ENCODE measurements at regions not wholly inside any gene's neighbourhood (a gene's known extent, or its start where the extent isn't known, plus 50 kb on each side); places are given as distances from the start of the nearest gene placed in this dataset.
A peak's percentile ranks its signal among the peaks of the same experiment; 100 is the strongest.

GRCh38 chr3:150302246-150302645, 105.9 kb upstream of the TSC22D2 start:
- CTCF ChIA-PET = interaction anchor here (0.8 to 1.1 kb wide), 2 partner anchors 13 to 15 kb away, joined by 3 read pairs; no protein-coding TSS in a partner anchor
- in situ Hi-C loops (cut with MboI; ENCODE audit: low sequenced_read_pairs) = no loop called here
- no peak for ATAC-seq (ENCODE audit: low read depth)
- no peaks in the 10 kb centered on the region for H4K20me1 ChIP-seq (ENCODE audit: insufficient read depth, low read length)
- no peak overlapping the region for H3K9ac ChIP-seq (ENCODE audit: low read depth, low read length)
- intact Hi-C loops (cut with micrococcal nuclease) = no loop called here
- no peak for DNase-seq
- no peak overlapping the region for H4K91ac ChIP-seq (ENCODE audit: insufficient read depth, low read depth, low read length)
- no TSS peak for BruUV-seq (replicated peaks)
- dilution Hi-C loops (cut with HindIII; ENCODE audit: low sequenced_read_pairs, unreplicated experiment) = no loop called here
- H3K4ac ChIP-seq (ENCODE audit: low read depth, low read length) = no peak overlapping the region
- H3K4me3 ChIP-seq (ENCODE audit: insufficient read depth, low read depth, low read length) = no peak overlapping the region
- no peak overlapping the region for H2BK20ac ChIP-seq (ENCODE audit: low read depth, low read length)
- no peak overlapping the region for H4K8ac ChIP-seq (ENCODE audit: low read depth in 2 of 2, low read length in 2 of 2)
- no peak overlapping the region for H3K56ac ChIP-seq (ENCODE audit: extremely low read depth, insufficient read depth, low read length)
- H3K14ac ChIP-seq (replicated peaks; ENCODE audit: low read depth, low read length) = no peak overlapping the region
- no peak overlapping the region for H3K23ac ChIP-seq (ENCODE audit: low read depth, low read length)
- POLR2A ChIA-PET (ENCODE audit: unreplicated experiment) = no interaction called here
- peak overlapping the region; percentile 1; the same call in 1 of the 2 replicates for H2BK120ac ChIP-seq (ENCODE audit: low read depth, low read length)
- no peaks in the 10 kb centered on the region for H3K9me3 ChIP-seq (ENCODE audit: control insufficient read depth, insufficient read depth, low read length)
- H3K36me3 ChIP-seq (ENCODE audit: control insufficient read depth, insufficient read depth, low read length) = no peaks in the 10 kb centered on the region
- H4K5ac ChIP-seq (ENCODE audit: low read depth, low read length) = no peak overlapping the region; the same call in 1 of the 2 replicates
- no peak overlapping the region for H2AK9ac ChIP-seq (replicated peaks; ENCODE audit: low read depth, low read length, poor library complexity)
- H3K18ac ChIP-seq (ENCODE audit: low read depth, low read length) = peak overlapping the region; percentile 48; the same call in 1 of the 2 replicates
- H3K9me1 ChIP-seq (ENCODE audit: insufficient read depth, low read length) = peaks cover 7% of the 10 kb centered on the region
- TF ChIP-seq FOS (IDR thresholded peaks at IDR 0.05; ENCODE audit: low read depth, low read length) (no peak), BHLHE40 (IDR thresholded peaks at IDR 0.05; ENCODE audit: low read depth, low read length) (no peak), RAD21 (IDR thresholded peaks at IDR 0.05; ENCODE audit: low read length) (no peak), CHD1 (IDR thresholded peaks at IDR 0.05; ENCODE audit: low read depth, low read length) (no peak), CTCF (conservative IDR thresholded peaks at IDR 0.05; ENCODE audit: low read depth, low read length) (no peak)
- TF ChIP-seq, protein P1, sequence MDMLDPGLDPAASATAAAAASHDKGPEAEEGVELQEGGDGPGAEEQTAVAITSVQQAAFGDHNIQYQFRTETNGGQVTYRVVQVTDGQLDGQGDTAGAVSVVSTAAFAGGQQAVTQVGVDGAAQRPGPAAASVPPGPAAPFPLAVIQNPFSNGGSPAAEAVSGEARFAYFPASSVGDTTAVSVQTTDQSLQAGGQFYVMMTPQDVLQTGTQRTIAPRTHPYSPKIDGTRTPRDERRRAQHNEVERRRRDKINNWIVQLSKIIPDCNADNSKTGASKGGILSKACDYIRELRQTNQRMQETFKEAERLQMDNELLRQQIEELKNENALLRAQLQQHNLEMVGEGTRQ (IDR thresholded peaks at IDR 0.05; ENCODE audit: low read depth, low read length) = no peak
- H3K79me1 ChIP-seq (ENCODE audit: low read depth in 1 of 2, low read length in 2 of 2) = 0 out of 4 replicates have a peak, but pooled peaks cover 0 to 4% of the 10 kb centered on the region in 2 experiments
- H3K27ac ChIP-seq (ENCODE audit: insufficient read depth, low read length) = no peak overlapping the region
- 0 out of 3 replicates have a peak overlapping the region, but pooled peaks have one; percentile 15 for H2BK15ac ChIP-seq (ENCODE audit: low read depth, low read length)
- H3K4me1 ChIP-seq (ENCODE audit: control insufficient read depth, insufficient read depth, low read length) = peaks cover 12% of the 10 kb centered on the region
- H3K27me3 ChIP-seq (ENCODE audit: control insufficient read depth, insufficient read depth, low read length) = no peaks in the 10 kb centered on the region
- no peak overlapping the region; the same call in 1 of the 2 replicates for H3K4me2 ChIP-seq (ENCODE audit: low read depth, low read length)
- no peak overlapping the region for H2AK5ac ChIP-seq (ENCODE audit: low read depth, low read length)
- peak overlapping the region; percentile 17 for H2BK5ac ChIP-seq (ENCODE audit: low read depth, low read length, poor library complexity, severe bottlenecking)
- no peak overlapping the region for H2AFZ ChIP-seq (replicated peaks; ENCODE audit: low read length, poor library complexity)

Measured in IMR-90 (cell line).